ENCODE measurements at regions not wholly inside any gene's neighbourhood (a gene's known extent, or its start where the extent isn't known, plus 50 kb on each side); places are given as distances from the start of the nearest gene placed in this dataset.

GRCh38 chr17:70668938-70669778, 499.8 kb downstream of the KCNJ2 start:
- Histone ChIP-seq H3K4me3 (ENCODE audit: insufficient read depth, low read depth, low read length) (no peak overlapping the region), H3K36me3 (ENCODE audit: control insufficient read depth, insufficient read depth, low read length) (no peaks in the 10 kb centered on the region), H3K27me3 (ENCODE audit: control insufficient read depth, insufficient read depth, low read length, poor library complexity, severe bottlenecking) (no peaks in the 10 kb centered on the region), H3K4me1 (ENCODE audit: control insufficient read depth, insufficient read depth, low read length) (no peaks in the 10 kb centered on the region), H3K9me3 (ENCODE audit: control insufficient read depth, low read length) (no peaks in the 10 kb centered on the region), H3K27ac (ENCODE audit: insufficient read depth, low read depth, low read length, poor library complexity, severe bottlenecking) (no peak overlapping the region)
- 94 to 96% methylated on average over 13 of the region's 13 CpGs for WGBS, 2 experiments

GRCh38 chr17:70674061-70674460, 504.7 kb downstream of the KCNJ2 start:
- Histone ChIP-seq H3K27me3 (ENCODE audit: control insufficient read depth, insufficient read depth, low read length, poor library complexity, severe bottlenecking) (no peaks in the 10 kb centered on the region), H3K27ac (ENCODE audit: insufficient read depth, low read depth, low read length, poor library complexity, severe bottlenecking) (no peak overlapping the region), H3K9me3 (ENCODE audit: control insufficient read depth, low read length) (no peaks in the 10 kb centered on the region), H3K36me3 (ENCODE audit: control insufficient read depth, insufficient read depth, low read length) (no peaks in the 10 kb centered on the region), H3K4me3 (ENCODE audit: insufficient read depth, low read depth, low read length) (no peak overlapping the region), H3K4me1 (ENCODE audit: control insufficient read depth, insufficient read depth, low read length) (peaks cover 9% of the 10 kb centered on the region)
- WGBS, 2 experiments, result 81 to 85% methylated on average over 1 of the region's 2 CpGs

DNA sequence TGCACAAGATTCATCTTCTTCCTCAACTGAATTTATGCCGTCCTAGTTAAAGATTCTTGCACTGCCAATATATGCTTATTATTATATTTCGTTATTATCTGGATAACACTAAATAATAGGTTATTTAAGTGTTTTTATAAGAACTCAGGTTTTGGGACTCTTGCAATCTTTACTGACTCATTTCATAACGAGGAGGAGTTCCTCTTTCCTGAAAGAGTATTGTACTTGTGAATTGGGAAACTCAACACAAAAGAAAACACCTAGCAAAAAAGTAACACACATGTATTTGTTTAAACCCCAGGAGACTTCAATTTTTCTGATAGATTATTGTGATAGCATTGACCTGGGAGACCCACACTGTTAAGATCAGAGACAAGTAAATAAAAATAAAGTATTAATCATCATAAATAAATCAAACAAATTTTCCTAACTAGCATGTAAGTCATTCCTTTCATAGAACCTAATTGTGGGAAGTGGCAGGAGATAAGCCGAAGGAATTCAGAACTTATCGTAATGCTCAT, 505.8 kb downstream of the KCNJ2 start:
- Histone ChIP-seq H3K36me3 (ENCODE audit: control insufficient read depth, insufficient read depth, low read length) (no peaks in the 10 kb centered on the region), H3K4me1 (ENCODE audit: control insufficient read depth, insufficient read depth, low read length) (peaks cover 9% of the 10 kb centered on the region), H3K4me3 (ENCODE audit: insufficient read depth, low read depth, low read length) (no peak overlapping the region), H3K27me3 (ENCODE audit: control insufficient read depth, insufficient read depth, low read length, poor library complexity, severe bottlenecking) (no peaks in the 10 kb centered on the region), H3K27ac (ENCODE audit: insufficient read depth, low read depth, low read length, poor library complexity, severe bottlenecking) (no peak overlapping the region), H3K9me3 (ENCODE audit: control insufficient read depth, low read length) (no peaks in the 10 kb centered on the region)
- WGBS, 2 experiments, result 88 to 90% methylated on average over 1 to 2 of the region's 5 CpGs

- H3K9me3 ChIP-seq (ENCODE audit: control insufficient read depth, low read length), result no peaks in the 10 kb centered on the region
- H3K4me1 ChIP-seq (ENCODE audit: control insufficient read depth, insufficient read depth, low read length), result peaks cover 9% of the 10 kb centered on the region
- no peaks in the 10 kb centered on the region for H3K36me3 ChIP-seq (ENCODE audit: control insufficient read depth, insufficient read depth, low read length)
- WGBS, 2 experiments, result 86 to 89% methylated on average over 9 of the region's 9 CpGs
- H3K4me3 ChIP-seq (ENCODE audit: insufficient read depth, low read depth, low read length), result no peak overlapping the region
- H3K27me3 ChIP-seq (ENCODE audit: control insufficient read depth, insufficient read depth, low read length, poor library complexity, severe bottlenecking), result no peaks in the 10 kb centered on the region
- no peak overlapping the region for H3K27ac ChIP-seq (ENCODE audit: insufficient read depth, low read depth, low read length, poor library complexity, severe bottlenecking)
These were observed 508.7 kb downstream of the KCNJ2 start for GRCh38 chr17:70677783-70678647.

GRCh38 chr17:70678889-70679288, 509.6 kb downstream of the KCNJ2 start:
- no peak overlapping the region for H3K4me3 ChIP-seq (ENCODE audit: insufficient read depth, low read depth, low read length)
- H3K9me3 ChIP-seq (ENCODE audit: control insufficient read depth, low read length), result no peaks in the 10 kb centered on the region
- no peaks in the 10 kb centered on the region for H3K27me3 ChIP-seq (ENCODE audit: control insufficient read depth, insufficient read depth, low read length, poor library complexity, severe bottlenecking)
- H3K36me3 ChIP-seq (ENCODE audit: control insufficient read depth, insufficient read depth, low read length), result no peaks in the 10 kb centered on the region
- peaks cover 17% of the 10 kb centered on the region for H3K4me1 ChIP-seq (ENCODE audit: control insufficient read depth, insufficient read depth, low read length)
- 93 to 98% methylated on average over 2 to 3 of the region's 3 CpGs for WGBS, 2 experiments
- H3K27ac ChIP-seq (ENCODE audit: insufficient read depth, low read depth, low read length, poor library complexity, severe bottlenecking), result no peak overlapping the region

DNA sequence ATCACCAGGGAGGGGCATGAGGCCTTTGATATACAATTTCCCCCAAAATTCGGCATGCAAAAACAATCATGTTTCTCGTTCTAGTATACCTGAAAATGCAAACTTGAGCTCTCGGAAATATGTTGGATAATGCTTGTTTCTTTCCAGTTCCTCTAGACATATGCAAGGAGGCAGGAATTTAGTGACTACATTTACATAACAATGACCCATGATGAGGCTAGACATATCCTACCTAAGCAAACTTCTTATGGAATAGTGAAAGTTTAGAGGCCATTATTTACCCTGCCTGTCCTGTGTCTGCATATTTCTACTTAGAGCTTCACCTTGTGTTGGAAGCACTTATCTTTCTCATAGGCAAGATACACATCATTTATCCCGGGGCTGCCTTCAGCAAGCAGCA, 514.6 kb downstream of the KCNJ2 start:
- peaks cover 9% of the 10 kb centered on the region for H3K4me1 ChIP-seq (ENCODE audit: control insufficient read depth, insufficient read depth, low read length)
- no peaks in the 10 kb centered on the region for H3K36me3 ChIP-seq (ENCODE audit: control insufficient read depth, insufficient read depth, low read length)
- H3K27me3 ChIP-seq (ENCODE audit: control insufficient read depth, insufficient read depth, low read length, poor library complexity, severe bottlenecking), result no peaks in the 10 kb centered on the region
- H3K9me3 ChIP-seq (ENCODE audit: control insufficient read depth, low read length), result no peaks in the 10 kb centered on the region
- no peak overlapping the region for H3K27ac ChIP-seq (ENCODE audit: insufficient read depth, low read depth, low read length, poor library complexity, severe bottlenecking)
- H3K4me3 ChIP-seq (ENCODE audit: insufficient read depth, low read depth, low read length), result no peak overlapping the region
- WGBS, 2 experiments, result 92 to 95% methylated on average over 4 of the region's 4 CpGs

GRCh38 chr17:70687421-70687820, 518.1 kb downstream of the KCNJ2 start:
- no peaks in the 10 kb centered on the region for H3K9me3 ChIP-seq (ENCODE audit: control insufficient read depth, low read length)
- H3K27me3 ChIP-seq (ENCODE audit: control insufficient read depth, insufficient read depth, low read length, poor library complexity, severe bottlenecking), result no peaks in the 10 kb centered on the region
- WGBS, 2 experiments, result 91 to 100% methylated on average over 1 of the region's 1 CpG
- no peak overlapping the region for H3K27ac ChIP-seq (ENCODE audit: insufficient read depth, low read depth, low read length, poor library complexity, severe bottlenecking)
- no peak overlapping the region for H3K4me3 ChIP-seq (ENCODE audit: insufficient read depth, low read depth, low read length)
- no peaks in the 10 kb centered on the region for H3K36me3 ChIP-seq (ENCODE audit: control insufficient read depth, insufficient read depth, low read length)
- peaks cover 9% of the 10 kb centered on the region for H3K4me1 ChIP-seq (ENCODE audit: control insufficient read depth, insufficient read depth, low read length)

DNA sequence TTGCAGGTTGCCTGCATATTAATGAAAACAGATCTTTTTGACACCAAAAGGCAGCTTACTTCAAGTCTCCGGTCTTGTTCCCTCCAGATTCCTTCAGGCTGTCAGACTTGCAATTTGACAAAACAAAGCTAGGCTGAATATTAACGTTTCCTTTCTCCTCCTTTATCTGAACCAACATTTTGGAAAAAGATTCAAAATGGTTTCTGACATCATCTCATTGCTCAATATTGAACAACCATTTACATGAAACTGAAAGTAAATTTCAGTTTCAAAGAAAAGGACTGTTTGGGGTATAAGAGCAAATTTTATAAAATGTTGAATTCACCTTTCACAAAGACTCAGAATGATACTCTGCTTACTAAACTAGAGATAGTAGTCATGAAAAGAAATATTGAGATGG, 521.8 kb downstream of the KCNJ2 start:
- Histone ChIP-seq H3K9me3 (ENCODE audit: control insufficient read depth, low read length) (no peaks in the 10 kb centered on the region), H3K4me3 (ENCODE audit: insufficient read depth, low read depth, low read length) (no peak overlapping the region), H3K27ac (ENCODE audit: insufficient read depth, low read depth, low read length, poor library complexity, severe bottlenecking) (no peak overlapping the region), H3K27me3 (ENCODE audit: control insufficient read depth, insufficient read depth, low read length, poor library complexity, severe bottlenecking) (no peaks in the 10 kb centered on the region), H3K4me1 (ENCODE audit: control insufficient read depth, insufficient read depth, low read length) (no peaks in the 10 kb centered on the region), H3K36me3 (ENCODE audit: control insufficient read depth, insufficient read depth, low read length) (no peaks in the 10 kb centered on the region)
- WGBS, 2 experiments, result 88 to 89% methylated on average over 2 of the region's 2 CpGs

GRCh38 chr17:70699408-70699807, 530.1 kb downstream of the KCNJ2 start:
- Histone ChIP-seq H3K27me3 (ENCODE audit: control insufficient read depth, insufficient read depth, low read length, poor library complexity, severe bottlenecking) (no peaks in the 10 kb centered on the region), H3K9me3 (ENCODE audit: control insufficient read depth, low read length) (no peaks in the 10 kb centered on the region), H3K4me3 (ENCODE audit: insufficient read depth, low read depth, low read length) (no peak overlapping the region), H3K4me1 (ENCODE audit: control insufficient read depth, insufficient read depth, low read length) (no peaks in the 10 kb centered on the region), H3K27ac (ENCODE audit: insufficient read depth, low read depth, low read length, poor library complexity, severe bottlenecking) (no peak overlapping the region), H3K36me3 (ENCODE audit: control insufficient read depth, insufficient read depth, low read length) (no peaks in the 10 kb centered on the region)
- WGBS, 2 experiments, result 88 to 91% methylated on average over 2 of the region's 2 CpGs

DNA sequence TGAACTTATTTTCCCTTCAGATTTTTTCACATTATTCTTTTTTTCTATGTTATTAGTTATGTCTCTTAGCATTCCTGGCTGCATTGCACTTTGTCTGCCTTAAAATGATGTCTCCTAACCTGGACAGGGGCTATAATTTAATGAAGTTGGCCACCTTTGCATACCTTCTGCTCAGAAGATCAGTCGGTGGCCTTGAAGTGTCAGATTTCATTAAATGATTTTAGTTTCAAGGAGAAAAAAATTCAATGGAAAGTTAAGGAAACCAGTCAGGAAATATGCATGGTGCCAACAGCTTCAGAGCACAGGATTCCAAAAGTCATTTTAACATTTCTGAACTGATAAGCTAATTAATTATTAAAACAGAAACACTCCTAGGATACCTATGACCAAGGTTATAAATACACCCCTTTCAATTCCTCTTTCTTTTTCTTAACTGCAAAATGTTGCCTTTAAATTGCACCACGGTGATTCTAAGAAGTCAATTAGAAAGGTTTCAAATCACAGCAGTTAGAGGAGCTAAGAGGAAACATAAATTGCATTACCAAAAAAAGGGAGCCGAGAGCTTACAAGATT, 533.4 kb downstream of the KCNJ2 start:
- Histone ChIP-seq H3K27me3 (ENCODE audit: control insufficient read depth, insufficient read depth, low read length, poor library complexity, severe bottlenecking) (no peaks in the 10 kb centered on the region), H3K9me3 (ENCODE audit: control insufficient read depth, low read length) (no peaks in the 10 kb centered on the region), H3K36me3 (ENCODE audit: control insufficient read depth, insufficient read depth, low read length) (no peaks in the 10 kb centered on the region), H3K4me1 (ENCODE audit: control insufficient read depth, insufficient read depth, low read length) (no peaks in the 10 kb centered on the region), H3K4me3 (ENCODE audit: insufficient read depth, low read depth, low read length) (no peak overlapping the region), H3K27ac (ENCODE audit: insufficient read depth, low read depth, low read length, poor library complexity, severe bottlenecking) (no peak overlapping the region)
- 96 to 97% methylated on average over 3 of the region's 3 CpGs for WGBS, 2 experiments

All from ectodermal cell (in vitro differentiated cells).